Testis (tissue), 2 donors: ENCODE measurements at regions not wholly inside any gene's neighbourhood (a gene's known extent, or its start where the extent isn't known, plus 50 kb on each side); places are given as distances from the start of the nearest gene placed in this dataset.

ENCODE experiments used
- CTCF ChIP-seq, 3 experiments: fragments of 450-650 bp in 2 of 3; fragments of 200-600 bp in 1 of 3; sonication (generic) in 1 of 3; IDR thresholded peaks; one replicate each; pipeline ENCODE4 v1.5.1; 2016 to 2019; ENCODE audit warnings: antibody characterized with exemption in 3 of 3, mild to moderate bottlenecking in 2 of 3, moderate library complexity in 1 of 3
- POLR2A ChIP-seq: fragments of 450-650 bp; IDR thresholded peaks from one replicate; pipeline ENCODE4 v1.6.1; 2017; ENCODE audit warnings: antibody characterized with exemption, mild to moderate bottlenecking, moderate library complexity

DNA sequence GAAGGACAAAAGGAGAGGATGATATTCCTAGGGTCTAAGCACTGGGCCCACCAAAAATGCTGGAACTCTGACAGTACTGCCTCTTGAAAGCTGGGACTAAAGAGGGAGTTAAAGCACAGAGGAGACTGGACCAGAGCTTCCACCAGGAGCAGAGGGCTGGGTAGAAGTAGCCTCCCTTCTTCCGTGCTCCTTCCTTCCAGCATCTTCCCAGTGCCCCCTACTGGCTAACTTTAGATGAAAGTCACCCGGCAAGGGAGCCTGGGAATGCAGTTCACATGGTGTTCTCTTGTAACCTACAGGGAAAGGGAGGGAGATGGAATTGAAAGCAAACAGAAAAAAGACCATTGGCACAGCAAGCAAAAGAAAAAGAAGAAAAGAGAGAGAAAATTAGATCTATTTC, 106.1 kb upstream of the COL8A1 start:
- TF ChIP-seq CTCF (IDR thresholded peaks at IDR 0.05), result peak; percentile 47 to 57 (median 49)
- TF ChIP-seq POLR2A, result no peak
